ENCODE measurements at regions not wholly inside any gene's neighbourhood (a gene's known extent, or its start where the extent isn't known, plus 50 kb on each side); places are given as distances from the start of the nearest gene placed in this dataset.

DNA sequence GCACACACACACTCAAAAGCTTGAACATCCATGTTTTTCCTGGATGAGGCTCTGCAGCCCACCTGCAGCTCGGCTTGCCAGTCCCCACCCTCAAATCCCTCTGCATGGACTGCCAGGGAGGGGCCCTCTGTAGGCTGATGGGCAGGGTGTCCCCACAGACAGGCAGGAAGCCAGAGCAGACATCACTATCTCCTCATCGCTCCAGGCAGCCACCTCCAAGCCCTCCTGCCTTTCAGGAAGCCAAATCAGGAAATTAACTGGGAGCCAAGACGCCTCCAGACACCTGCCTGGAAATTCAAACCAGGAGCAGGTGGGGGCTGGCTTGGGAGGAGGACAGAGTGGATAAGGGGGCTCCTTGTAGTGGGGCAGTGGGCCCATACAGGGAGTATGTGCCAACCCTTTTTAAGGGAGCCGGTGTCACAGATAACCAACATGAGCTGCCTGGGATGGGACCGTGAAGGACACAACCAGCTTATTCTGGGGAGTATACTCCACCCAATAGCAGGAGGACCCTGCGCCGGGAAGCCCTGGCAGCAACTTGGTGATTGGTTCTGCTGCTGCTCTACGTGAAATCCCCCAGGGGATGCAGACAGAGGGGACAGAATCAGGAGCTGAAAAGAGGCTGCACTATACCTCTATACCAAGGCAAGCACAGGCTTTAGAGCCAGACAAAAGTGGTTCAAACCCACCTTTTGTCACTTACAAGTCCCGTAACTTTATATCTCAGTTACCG lies 139.1 kb downstream of the CCT6B start:
- no peak for TF ChIP-seq YY1 (IDR thresholded peaks at IDR 0.05; ENCODE audit: insufficient read depth, insufficient read length)
- no peak for TF ChIP-seq SUZ12 (IDR thresholded peaks at IDR 0.05; ENCODE audit: extremely low read depth, insufficient read depth, insufficient read length)
